ENCODE measurements at regions not wholly inside any gene's neighbourhood (a gene's known extent, or its start where the extent isn't known, plus 50 kb on each side); places are given as distances from the start of the nearest gene placed in this dataset.

- H3K27ac ChIP-seq (replicated peaks in 1 of 4), result no peak overlapping the region
- intact Hi-C loops (cut with DNase I), result no loop called here
- H3K9me3 ChIP-seq, result no peaks in the 10 kb centered on the region
- DNase-seq (ENCODE audit: extremely low spot score), result no peak
- peaks cover 2 to 8% (median 2%) of the 10 kb centered on the region in 4 donors for H3K4me1 ChIP-seq
- no peak overlapping the region for H3K4me3 ChIP-seq
- H3K27me3 ChIP-seq, result no peaks in the 10 kb centered on the region
- no peaks in the 10 kb centered on the region for H3K36me3 ChIP-seq
- WGBS, result 100% methylated on average over 2 of the region's 2 CpGs
- TF ChIP-seq CTCF (IDR thresholded peaks at IDR 0.05) (no peak), POLR2AphosphoS5 (IDR thresholded peaks at IDR 0.05) (no peak), POLR2A (IDR thresholded peaks at IDR 0.05; ENCODE audit: low read depth) (no peak), EP300 (IDR thresholded peaks at IDR 0.05) (no peak)
These were observed 122.6 kb downstream of the TRIB2 start for GRCh38 chr2:12839339-12839738.

DNA sequence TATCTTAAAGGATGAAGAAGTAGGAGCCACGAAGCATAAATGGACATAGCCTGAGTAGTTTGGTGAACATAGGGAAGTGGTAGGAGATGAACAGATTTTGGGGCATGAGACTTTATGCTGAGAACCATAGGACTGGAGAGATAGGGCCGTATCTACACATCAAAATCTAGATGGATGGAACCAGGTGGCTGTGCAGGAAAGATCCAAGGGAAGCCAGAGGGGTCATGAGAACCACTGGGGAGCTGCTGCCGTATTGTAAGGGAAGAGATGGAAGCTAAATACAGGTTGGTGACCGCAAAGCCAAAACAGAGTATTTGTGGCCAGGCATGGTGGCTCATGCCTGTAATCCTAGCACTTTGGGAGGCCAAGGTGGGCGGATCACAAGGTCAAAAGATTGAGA, 124.3 kb downstream of the TRIB2 start:
- no peaks in the 10 kb centered on the region for H3K27me3 ChIP-seq
- H3K4me3 ChIP-seq, result no peak overlapping the region
- no peak for DNase-seq (ENCODE audit: extremely low spot score)
- no peak overlapping the region for H3K27ac ChIP-seq (replicated peaks in 1 of 4)
- H3K36me3 ChIP-seq, result no peaks in the 10 kb centered on the region
- no peaks in the 10 kb centered on the region for H3K9me3 ChIP-seq
- TF ChIP-seq POLR2AphosphoS5 (IDR thresholded peaks at IDR 0.05) (no peak), CTCF (IDR thresholded peaks at IDR 0.05) (no peak), EP300 (IDR thresholded peaks at IDR 0.05) (no peak)
- intact Hi-C loops (cut with DNase I), result no loop called here
- H3K4me1 ChIP-seq, result peaks cover 7 to 10% (median 9%) of the 10 kb centered on the region in 4 donors
- WGBS, result 93% methylated on average over 5 of the region's 5 CpGs

- Histone ChIP-seq H3K4me1 (peaks cover 7 to 10% (median 9%) of the 10 kb centered on the region in 4 donors), H3K27me3 (no peaks in the 10 kb centered on the region), H3K36me3 (no peaks in the 10 kb centered on the region), H3K27ac (replicated peaks in 1 of 4) (no peak overlapping the region), H3K9me3 (no peaks in the 10 kb centered on the region), H3K4me3 (no peak overlapping the region)
- no peak for DNase-seq (ENCODE audit: extremely low spot score)
- TF ChIP-seq POLR2AphosphoS5 (IDR thresholded peaks at IDR 0.05) (no peak), EP300 (IDR thresholded peaks at IDR 0.05) (no peak), POLR2A (IDR thresholded peaks at IDR 0.05; ENCODE audit: low read depth) (no peak), CTCF (IDR thresholded peaks at IDR 0.05) (no peak)
- WGBS, result 91% methylated on average over 4 of the region's 4 CpGs
- intact Hi-C loops (cut with DNase I), result no loop called here
These were observed 126.2 kb downstream of the TRIB2 start for GRCh38 chr2:12842917-12843316.

- Histone ChIP-seq H3K27ac (replicated peaks in 1 of 4) (no peak overlapping the region), H3K4me1 (peaks cover 7 to 10% (median 9%) of the 10 kb centered on the region in 4 donors), H3K27me3 (no peaks in the 10 kb centered on the region), H3K36me3 (no peaks in the 10 kb centered on the region), H3K4me3 (no peak overlapping the region), H3K9me3 (no peaks in the 10 kb centered on the region)
- TF ChIP-seq CTCF (IDR thresholded peaks at IDR 0.05) (no peak), POLR2A (IDR thresholded peaks at IDR 0.05; ENCODE audit: low read depth) (no peak), POLR2AphosphoS5 (IDR thresholded peaks at IDR 0.05) (no peak), EP300 (IDR thresholded peaks at IDR 0.05) (no peak)
- no peak for DNase-seq (ENCODE audit: extremely low spot score)
- WGBS, result 38% methylated on average over 5 of the region's 9 CpGs
- intact Hi-C loops (cut with DNase I), result no loop called here
These were observed 127.8 kb downstream of the TRIB2 start for GRCh38 chr2:12844511-12844910.
